H1 (cell line): ENCODE measurements at regions not wholly inside any gene's neighbourhood (a gene's known extent, or its start where the extent isn't known, plus 50 kb on each side); places are given as distances from the start of the nearest gene placed in this dataset.

Experiments
- CTCF ChIA-PET: fragments of 300-600 bp; sonication (Branson Sonifier 250); formaldehyde crosslinking; loops from one replicate; lab custom pipeline; 2021; ENCODE audit not compliant: partially characterized antibody; lab: Charles Lee
- POLR2A ChIA-PET: fragments of 300-600 bp; sonication (Branson Sonifier 250); formaldehyde crosslinking; loops from one replicate; lab custom pipeline; 2021; ENCODE audit warnings: inconsistent platforms; ENCODE audit not compliant: partially characterized antibody; lab: Charles Lee
- DNase-seq, 2 experiments: peaks; one replicate each; pipeline versions ENCODE4 v3.0.0 to v3.0.0-alpha.2; 2010 to 2022; ENCODE audit warnings: low spot score in 2 of 2, low read depth in 1 of 2, mixed read lengths in 1 of 2
- FAIRE-seq: peaks from 2 replicates; lab custom pipeline; 2011; peaks lifted over from hg19 to GRCh38; lab: Jason Lieb, UNC
- H2AFZ ChIP-seq: 2 replicates; pipeline ENCODE4 v1.8.1; 2012; ENCODE audit warnings: low read length, inconsistent platforms
- H2AK5ac ChIP-seq: 2 replicates; pipeline ENCODE4 v1.6.1; 2013; ENCODE audit warnings: low read depth, low read length
- H2BK120ac ChIP-seq: replicated peaks from 2 replicates; pipeline ENCODE3; 2013; ENCODE audit warnings: low read depth, low read length, inconsistent platforms
- H2BK12ac ChIP-seq: 2 replicates; pipeline ENCODE4 v1.6.1; 2013; ENCODE audit warnings: low read depth, low read length
- H2BK15ac ChIP-seq: 2 replicates; pipeline ENCODE4 v1.6.1; 2013; ENCODE audit warnings: low read length
- H2BK20ac ChIP-seq: 2 replicates; pipeline ENCODE4 v1.6.1; 2013; ENCODE audit warnings: low read length
- H2BK5ac ChIP-seq: 2 replicates; pipeline ENCODE4 v1.6.1; 2013; ENCODE audit warnings: low read depth, low read length
- H3K14ac ChIP-seq: 2 replicates; pipeline ENCODE4 v1.6.1; 2013; ENCODE audit warnings: inconsistent platforms; ENCODE audit not compliant: insufficient read length
- H3K18ac ChIP-seq: 2 replicates; pipeline ENCODE4 v1.6.1; 2013; ENCODE audit warnings: low read length; ENCODE audit errors: extremely low read depth
- H3K23ac ChIP-seq: 2 replicates; pipeline ENCODE4 v1.6.1; 2013; ENCODE audit warnings: inconsistent platforms; ENCODE audit not compliant: insufficient read length
- H3K23me2 ChIP-seq: 2 replicates; pipeline ENCODE4 v1.6.1; 2013; ENCODE audit warnings: low read depth, low read length
- H3K27ac ChIP-seq: 2 replicates; pipeline ENCODE4 v1.6.1; 2011; ENCODE audit warnings: low read depth, low read length, inconsistent platforms
- H3K27me3 ChIP-seq, 4 experiments: replicated peaks in 1 of 4; 1 replicate in 1 of 4; 2 replicates in 3 of 4; pipeline versions ENCODE4 v1.6.1 to v1.8.1; 2011 to 2013; ENCODE audit warnings: low read length in 3 of 4, mild to moderate bottlenecking in 3 of 4, inconsistent platforms in 2 of 4, mixed read lengths in 2 of 4, moderate library complexity in 1 of 4; ENCODE audit not compliant: control insufficient read depth in 3 of 4, insufficient read depth in 3 of 4; ENCODE audit errors: extremely low read depth in 1 of 4
- H3K36me3 ChIP-seq, 4 experiments: 2 replicates each; pipeline versions ENCODE4 v1.6.1 to v1.8.1; 2011 to 2013; ENCODE audit warnings: mild to moderate bottlenecking in 4 of 4, low read length in 3 of 4, moderate library complexity in 2 of 4, control low read depth in 1 of 4, inconsistent platforms in 1 of 4; ENCODE audit not compliant: insufficient read depth in 4 of 4, control insufficient read depth in 2 of 4
- H3K4ac ChIP-seq: replicated peaks from 2 replicates; pipeline ENCODE3; 2013; ENCODE audit warnings: low read length, low read depth, mixed read lengths, inconsistent platforms; ENCODE audit not compliant: insufficient read length
- H3K4me1 ChIP-seq, 4 experiments: replicated peaks in 1 of 4; 1 replicate in 1 of 4; 2 replicates in 3 of 4; pipeline versions ENCODE4 v1.6.1 to v1.8.1; 2011 to 2013; ENCODE audit warnings: low read length in 3 of 4, inconsistent platforms in 2 of 4, mixed read lengths in 1 of 4; ENCODE audit not compliant: insufficient read depth in 4 of 4, control insufficient read depth in 3 of 4
- H3K4me2 ChIP-seq, 2 experiments: 2 replicates each; pipeline versions ENCODE4 v1.6.1 to v1.8.1; 2011 to 2013; ENCODE audit warnings: low read depth in 2 of 2, low read length in 2 of 2, control low read depth in 1 of 2, inconsistent platforms in 1 of 2, mild to moderate bottlenecking in 1 of 2; ENCODE audit not compliant: insufficient read depth in 1 of 2
- H3K4me3 ChIP-seq, 4 experiments: fragments of 200-600, 300-600 bp in 1 of 4; sonication (generic), shearing (Covaris generic), sonication (Bioruptor Twin) in 1 of 4; 2 replicates each; pipeline versions ENCODE4 v1.5.1 to v1.8.1; 2011 to 2016; ENCODE audit warnings: low read length in 4 of 4, low read depth in 3 of 4, control low read depth in 2 of 4, inconsistent platforms in 2 of 4, mild to moderate bottlenecking in 2 of 4, mixed read lengths in 1 of 4, moderate library complexity in 1 of 4; ENCODE audit not compliant: insufficient read depth in 2 of 4; ENCODE audit errors: extremely low read depth in 1 of 4
- H3K56ac ChIP-seq: replicated peaks from 2 replicates; pipeline ENCODE3; 2013; ENCODE audit warnings: low read depth, mild to moderate bottlenecking, mixed read lengths, low read length, inconsistent platforms; ENCODE audit not compliant: insufficient read length
- H3K79me1 ChIP-seq: 2 replicates; pipeline ENCODE4 v1.6.1; 2013; ENCODE audit warnings: low read depth, low read length, control low read depth
- H3K79me2 ChIP-seq, 2 experiments: 2 replicates each; pipeline versions ENCODE4 v1.6.1 to v1.8.1; 2012 to 2013; ENCODE audit warnings: low read length in 2 of 2, mild to moderate bottlenecking in 2 of 2, inconsistent platforms in 1 of 2; ENCODE audit not compliant: insufficient read depth in 2 of 2, control insufficient read depth in 1 of 2
- H3K9ac ChIP-seq, 4 experiments: replicated peaks in 1 of 4; 1 replicate in 1 of 4; 2 replicates in 3 of 4; pipeline versions ENCODE4 v1.6.1 to v1.8.1; 2011 to 2013; ENCODE audit warnings: low read depth in 3 of 4, low read length in 3 of 4, control low read depth in 2 of 4, mild to moderate bottlenecking in 2 of 4, moderate library complexity in 2 of 4, inconsistent platforms in 1 of 4; ENCODE audit errors: extremely low read depth in 1 of 4
- H3K9me3 ChIP-seq, 2 experiments: 2 replicates each; pipeline versions ENCODE4 v1.6.1 to v1.8.1; 2012 to 2013; ENCODE audit warnings: mild to moderate bottlenecking in 2 of 2, moderate library complexity in 2 of 2, control low read depth in 1 of 2, inconsistent platforms in 1 of 2, low read depth in 1 of 2, low read length in 1 of 2, mixed read lengths in 1 of 2; ENCODE audit not compliant: insufficient read depth in 2 of 2
- H4K20me1 ChIP-seq, 2 experiments: replicated peaks in 1 of 2; 2 replicates each; pipeline versions ENCODE3 to v1.8.1; 2011 to 2013; ENCODE audit warnings: inconsistent platforms in 2 of 2, low read length in 2 of 2, mild to moderate bottlenecking in 1 of 2; ENCODE audit not compliant: insufficient read depth in 2 of 2, control insufficient read depth in 1 of 2
- H4K5ac ChIP-seq: 2 replicates; pipeline ENCODE4 v1.6.1; 2013; ENCODE audit warnings: low read length, low read depth, mixed read lengths, inconsistent platforms; ENCODE audit not compliant: insufficient read length
- H4K8ac ChIP-seq: 2 replicates; pipeline ENCODE4 v1.8.0; 2013; ENCODE audit warnings: mild to moderate bottlenecking, moderate library complexity, low read length, inconsistent platforms; ENCODE audit not compliant: insufficient read depth; ENCODE audit errors: extremely low read depth
- H4K91ac ChIP-seq: replicated peaks from 2 replicates; pipeline ENCODE3; 2013; ENCODE audit warnings: low read length, mixed read lengths, inconsistent platforms; ENCODE audit not compliant: insufficient read length
- POLR2AphosphoS5 ChIP-seq: IDR thresholded peaks from 2 replicates; pipeline ENCODE4 v1.6.1; 2011; ENCODE audit warnings: low read depth, low read length
- WGBS, 2 experiments: shearing (Covaris generic) in 1 of 2; methylation state at CpG; one replicate each; pipeline versions ENCODE4 v1.1.6 to v1.1.7; 2013 to 2015; ENCODE audit warnings: low lambda C conversion rate in 2 of 2, mixed read lengths in 2 of 2, inconsistent platforms in 1 of 2, low coverage in 1 of 2, missing lambda C conversion rate in 1 of 2; ENCODE audit not compliant: insufficient replicate concordance in 2 of 2, insufficient coverage in 1 of 2, insufficient read length in 1 of 2; ENCODE audit errors: extremely low coverage in 1 of 2, missing lambda C conversion rate in 1 of 2; 5-methylcytosine and 5-hydroxymethylcytosine counted together
- TF ChIP-seq, protein P1 (sequence below): IDR thresholded peaks from 2 replicates; pipeline ENCODE4 v1.6.1; 2012; ENCODE audit warnings: inconsistent platforms

DNA sequence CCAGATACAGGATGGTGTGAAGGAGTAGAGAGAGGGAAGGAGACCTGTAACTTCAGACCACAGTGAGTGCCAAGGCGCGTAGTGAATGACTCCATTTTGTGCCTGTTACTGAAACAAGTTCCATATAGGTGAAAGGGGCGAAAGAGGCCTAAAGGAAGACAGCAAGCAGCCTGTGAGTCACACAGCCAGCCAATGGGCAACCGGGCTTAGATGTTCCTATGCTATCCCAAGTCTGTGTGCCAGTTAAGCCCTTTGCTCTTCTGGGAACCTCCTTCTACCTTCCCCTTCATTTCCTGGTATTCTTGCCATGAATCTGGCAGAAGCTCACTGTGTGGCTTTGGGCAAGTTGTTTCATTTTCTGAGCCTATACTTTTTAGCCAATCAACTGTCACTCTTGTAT is 161.8 kb upstream of the LDB2 start:
- Histone ChIP-seq H2BK12ac (no peak overlapping the region), H4K8ac (no peak overlapping the region), H3K4me2 (no peak overlapping the region), H3K9ac (no peak overlapping the region), H3K27ac (no peak overlapping the region), H4K20me1 (no peaks in the 10 kb centered on the region), H3K79me2 (no peaks in the 10 kb centered on the region), H3K23ac (no peak overlapping the region), H3K27me3 (no peaks in the 10 kb centered on the region; a peak in 1 of 7 replicates), H3K18ac (no peak overlapping the region), H2BK15ac (no peak overlapping the region), H3K4ac (no peak overlapping the region), H3K56ac (no peak overlapping the region), H2AK5ac (no peak overlapping the region; the same call in 1 of the 2 replicates)
- ChIA-PET CTCF (interaction anchor here (1.1 kb wide), 1 partner anchor 17 kb away, joined by 4 read pairs; no protein-coding TSS in a partner anchor), POLR2A (no interaction called here)
- FAIRE-seq = no peak
- DNase-seq = no peak
- no peak for TF ChIP-seq POLR2AphosphoS5
- TF ChIP-seq, protein P1, sequence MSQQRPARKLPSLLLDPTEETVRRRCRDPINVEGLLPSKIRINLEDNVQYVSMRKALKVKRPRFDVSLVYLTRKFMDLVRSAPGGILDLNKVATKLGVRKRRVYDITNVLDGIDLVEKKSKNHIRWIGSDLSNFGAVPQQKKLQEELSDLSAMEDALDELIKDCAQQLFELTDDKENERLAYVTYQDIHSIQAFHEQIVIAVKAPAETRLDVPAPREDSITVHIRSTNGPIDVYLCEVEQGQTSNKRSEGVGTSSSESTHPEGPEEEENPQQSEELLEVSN = no peak
- TF ChIP-seq, all 59 proteins: peak for 0
- Histone ChIP-seq H2BK5ac (no peak overlapping the region), H3K9me3 (no peaks in the 10 kb centered on the region), H2BK120ac (no peak overlapping the region), H3K4me3 (no peak overlapping the region), H2AFZ (no peak overlapping the region; the same call in 1 of the 2 replicates), H2BK20ac (no peak overlapping the region), H3K36me3 (no peaks in the 10 kb centered on the region), H3K14ac (no peak overlapping the region), H4K5ac (no peak overlapping the region), H3K79me1 (no peaks in the 10 kb centered on the region), H4K91ac (no peak overlapping the region), H3K4me1 (no peaks in the 10 kb centered on the region), H3K23me2 (no peaks in the 10 kb centered on the region)
- 93% methylated on average over 4 of the region's 4 CpGs; no CpG with 5 or more reads in 1 of the 2 experiments for WGBS, 2 experiments
